ENCODE measurements at regions not wholly inside any gene's neighbourhood (a gene's known extent, or its start where the extent isn't known, plus 50 kb on each side); places are given as distances from the start of the nearest gene placed in this dataset.

DNA sequence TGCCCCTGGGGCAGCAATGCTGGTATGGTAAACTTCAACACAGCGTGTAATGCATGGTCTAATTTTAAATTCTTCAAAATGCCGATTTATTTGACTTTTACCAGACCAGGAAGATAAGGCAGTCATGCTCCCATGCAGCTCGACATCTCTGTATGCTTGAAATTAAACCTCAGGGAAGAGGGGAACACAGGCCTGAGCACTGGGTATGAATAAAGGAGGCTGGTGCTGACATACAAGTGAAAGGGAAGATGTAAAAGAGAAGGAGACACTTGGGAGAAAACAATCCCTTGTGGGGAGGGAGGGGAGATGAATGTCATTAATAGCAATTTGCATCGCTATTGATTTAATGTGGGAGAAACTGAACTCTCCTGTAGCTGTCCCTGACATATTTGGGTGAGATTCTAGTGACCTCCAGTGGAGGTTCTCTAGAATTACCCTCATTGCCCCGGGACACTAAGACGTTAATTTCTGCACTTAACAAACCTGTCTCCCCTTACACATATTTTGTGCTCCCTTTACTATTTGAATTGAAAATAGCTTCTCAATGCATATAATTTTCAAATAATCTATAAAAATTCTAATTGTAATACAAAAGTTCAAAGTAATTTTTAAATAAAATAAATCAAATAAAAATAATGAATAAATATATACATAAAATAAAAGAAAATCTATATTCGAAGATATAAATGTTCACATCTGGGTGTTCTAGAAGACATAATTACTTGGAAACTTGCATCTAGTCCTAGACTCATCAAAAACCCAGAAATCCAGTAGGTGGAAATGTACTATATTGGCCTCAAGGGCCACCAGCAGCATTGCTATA lies 283.1 kb downstream of the LMX1A start:
- DNase-seq: peak; percentile 48

DNA sequence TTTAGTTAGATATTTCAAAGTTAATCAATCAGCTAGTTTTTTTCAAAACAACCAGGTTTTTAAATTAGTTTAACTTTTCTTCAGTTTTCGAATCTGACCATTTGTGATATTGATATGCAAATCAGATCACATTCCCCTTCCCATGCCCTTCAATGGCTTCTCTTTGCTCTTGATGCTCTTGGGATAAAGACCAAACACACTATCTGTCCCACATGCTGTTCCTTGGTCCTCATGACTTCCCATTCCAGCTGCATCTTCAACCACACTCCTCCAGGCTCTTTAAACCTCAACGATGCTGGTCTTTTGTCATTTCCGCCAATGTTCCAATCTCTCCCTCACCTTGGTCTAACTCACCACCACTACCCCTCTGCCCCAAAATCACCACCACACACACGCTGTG lies 285.8 kb downstream of the LMX1A start:
- DNase-seq: no peak

DNA sequence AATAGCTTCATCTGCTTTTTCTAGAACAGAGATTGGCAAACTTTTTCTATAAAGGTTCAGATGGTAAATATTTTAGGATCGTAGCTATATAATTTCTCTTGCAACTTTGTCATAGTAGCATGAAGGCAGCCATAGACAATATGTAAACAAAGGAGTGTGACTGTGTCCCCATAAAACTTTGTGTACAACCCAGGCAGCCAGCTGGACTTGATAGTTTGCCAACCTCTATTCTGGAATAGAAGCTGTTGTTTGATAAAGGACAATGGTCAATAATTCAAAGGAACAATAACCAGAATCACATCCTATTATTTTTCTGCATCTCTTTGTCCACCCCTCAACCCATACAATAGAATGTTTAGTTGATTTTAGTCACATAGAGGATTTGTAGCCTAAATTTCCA lies 286.7 kb downstream of the LMX1A start:
- DNase-seq: no peak

DNA sequence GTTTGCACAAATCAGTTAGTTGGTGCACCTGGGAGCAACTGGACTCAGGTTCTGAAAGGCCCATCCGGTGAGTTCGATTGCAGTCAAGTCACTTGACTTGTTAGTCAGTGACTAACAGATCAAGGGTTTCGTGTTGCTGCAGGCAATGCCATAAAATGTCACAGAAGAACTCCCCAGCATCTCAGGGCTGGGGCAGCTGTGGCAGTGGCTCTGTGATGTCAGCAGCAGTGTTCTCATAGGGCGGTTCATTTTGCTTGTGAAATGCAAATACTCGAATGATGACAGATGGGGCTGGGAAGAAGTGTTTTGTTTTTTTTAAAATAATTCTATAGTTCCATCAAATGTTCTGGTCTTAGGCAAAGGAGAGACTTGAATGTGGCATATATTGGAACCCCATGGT lies 287.8 kb downstream of the LMX1A start:
- peak; percentile 1 for DNase-seq

DNA sequence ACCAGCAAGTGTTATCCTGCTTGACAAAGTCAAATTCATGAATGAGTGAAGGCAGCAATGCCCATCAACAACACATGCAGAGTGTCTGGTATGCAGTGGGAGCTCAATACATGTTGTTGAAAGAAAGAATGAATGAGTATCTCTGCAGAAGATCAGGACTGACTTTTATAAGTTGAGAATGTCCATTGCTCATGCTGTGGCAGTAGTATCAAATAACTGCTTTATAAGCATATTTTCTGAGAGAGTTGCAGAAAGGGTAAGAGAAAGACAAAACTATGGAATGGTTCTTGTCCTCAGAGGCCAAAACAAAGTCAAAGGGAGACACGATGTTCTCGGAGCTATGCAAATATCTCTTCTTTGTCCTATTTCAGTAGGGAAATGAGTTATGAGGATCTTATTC lies 288.7 kb downstream of the LMX1A start:
- no peak for DNase-seq

DNA sequence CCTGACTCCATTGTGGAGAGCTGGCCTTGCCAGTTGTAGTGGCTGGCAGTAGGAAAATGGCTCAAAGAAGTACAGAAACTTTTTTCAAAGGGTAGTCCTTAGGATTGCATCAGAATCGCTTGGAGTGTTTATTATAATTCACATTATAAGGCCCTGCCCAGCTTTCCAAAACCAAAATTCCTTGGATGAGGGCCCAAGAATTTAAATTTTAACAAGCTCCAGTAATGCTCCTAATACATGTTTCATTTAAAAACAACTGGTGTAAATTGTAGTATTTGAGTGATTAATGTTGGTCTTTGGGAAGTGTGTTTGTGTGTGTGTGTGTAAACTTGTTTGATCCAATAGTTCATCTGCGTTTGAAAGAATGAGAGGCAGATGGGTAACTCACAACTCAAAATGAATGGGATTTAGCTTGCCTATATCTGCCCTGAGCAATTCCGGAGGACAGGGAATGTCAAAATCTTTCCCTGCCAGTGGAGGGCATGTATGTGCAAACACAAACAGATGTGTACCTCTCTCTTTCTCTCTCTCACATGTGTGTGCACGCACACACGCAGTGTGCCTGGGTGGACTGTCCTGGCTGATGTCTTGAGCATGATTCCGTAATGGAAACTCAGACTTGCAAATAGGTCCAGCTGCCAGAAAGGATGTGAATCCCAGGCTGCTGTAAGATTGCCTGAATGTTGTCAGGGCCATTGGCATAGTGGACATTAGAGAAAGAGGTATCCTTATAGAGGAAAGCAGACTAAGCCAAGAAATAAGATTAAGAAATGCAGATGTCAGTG lies 293.1 kb downstream of the LMX1A start:
- peak; percentile 53 for DNase-seq

DNA sequence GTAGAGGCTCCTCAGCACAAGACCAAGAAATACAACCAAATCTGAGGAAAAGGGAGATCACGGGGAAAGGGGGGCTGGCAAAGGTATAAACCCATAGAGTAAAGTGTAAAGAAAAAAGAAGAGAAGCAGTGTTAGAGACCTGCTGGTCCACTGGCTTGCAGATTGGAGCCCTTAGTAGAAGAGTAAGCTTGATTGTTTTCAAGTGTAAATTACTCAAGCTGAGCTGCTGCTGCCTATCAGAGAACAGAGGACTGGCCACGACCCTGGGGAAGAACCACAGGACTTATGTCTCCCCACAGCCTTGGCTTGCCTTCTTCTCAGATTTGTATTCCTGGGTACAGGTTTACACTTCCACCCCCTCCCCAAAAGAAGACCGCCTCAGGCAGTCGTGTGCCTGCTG lies 294.2 kb downstream of the LMX1A start:
- DNase-seq: no peak

DNA sequence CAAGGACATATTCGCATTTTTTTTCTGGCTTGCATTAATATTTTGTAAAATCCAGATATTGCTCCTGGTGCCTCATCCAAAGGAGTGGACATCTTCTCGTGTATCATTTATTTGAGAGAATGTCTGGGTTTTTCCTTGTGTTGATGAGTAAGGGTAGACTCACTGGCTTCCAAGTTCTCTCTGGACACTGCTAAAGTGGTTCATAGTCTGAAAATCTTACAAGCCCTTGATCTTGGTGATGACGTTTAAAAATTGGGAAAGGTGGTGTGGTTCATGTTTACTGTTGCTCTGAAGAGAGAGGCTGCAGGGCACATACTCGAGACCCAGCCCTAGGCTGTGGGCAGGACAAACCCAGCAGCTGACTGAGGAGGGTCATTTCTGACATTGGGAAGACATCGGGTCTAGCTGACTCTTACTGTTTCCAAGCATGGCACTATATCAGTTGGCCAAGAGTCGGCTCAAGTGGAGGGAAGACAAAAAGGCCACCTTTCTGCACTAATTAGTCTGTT lies 296.2 kb downstream of the LMX1A start:
- peak; percentile 11 for DNase-seq

DNA sequence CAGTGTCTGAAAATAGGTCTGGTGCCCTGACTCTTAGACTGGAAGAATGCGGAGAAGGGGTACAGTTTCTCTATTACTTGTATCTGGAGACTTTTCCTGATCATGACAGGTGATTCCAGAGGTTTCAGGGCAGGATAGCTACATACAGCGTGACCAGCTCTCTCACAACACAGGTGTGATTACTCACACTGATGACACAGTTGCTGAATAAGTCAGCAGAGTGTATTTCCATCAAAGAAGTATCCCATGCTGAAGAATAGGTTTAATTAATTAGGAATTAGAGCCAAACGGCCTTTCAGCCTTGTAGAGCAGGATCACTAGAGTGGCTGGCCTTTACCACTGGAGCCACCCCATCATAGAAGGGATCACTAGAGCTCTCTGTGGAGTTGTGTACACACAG lies 298.6 kb downstream of the LMX1A start:
- DNase-seq: no peak

DNA sequence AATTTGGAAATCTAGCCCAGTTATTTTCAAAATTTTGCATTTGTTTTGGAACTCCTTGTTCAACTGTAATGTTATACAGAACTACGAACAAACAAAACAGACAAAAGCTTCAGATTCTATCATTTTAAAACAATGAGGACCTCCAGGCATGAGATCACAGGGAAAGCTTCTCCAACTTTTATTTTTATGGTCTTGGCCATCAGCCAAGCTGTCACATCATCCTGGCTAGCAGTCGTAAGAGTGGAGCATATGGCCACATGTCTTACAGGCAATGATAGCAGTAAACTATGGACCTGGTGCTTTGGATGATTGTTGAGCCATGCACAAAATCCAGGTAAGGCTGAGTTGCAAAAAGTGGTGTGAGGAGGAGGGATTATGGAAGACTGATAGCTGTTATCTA lies 299.6 kb downstream of the LMX1A start:
- DNase-seq: peak; percentile 3

DNA sequence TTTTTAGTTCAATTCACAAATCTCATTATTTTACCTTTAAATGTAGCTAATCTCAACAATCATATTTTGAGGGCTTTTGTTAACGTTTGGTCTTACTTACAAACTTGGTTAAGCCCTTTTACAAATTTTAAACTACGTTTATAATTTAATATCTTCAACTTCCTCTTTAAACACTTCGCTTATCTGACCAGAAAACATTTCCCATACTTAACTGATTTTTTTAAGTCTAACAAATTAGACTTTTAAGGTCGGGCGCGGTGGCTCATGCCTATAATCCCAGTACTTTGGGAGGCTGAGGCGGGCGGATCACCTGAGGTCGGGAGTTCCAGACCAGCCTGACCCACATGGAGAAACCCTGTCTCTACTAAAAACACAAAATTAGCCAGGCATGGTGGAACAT lies 300.9 kb downstream of the LMX1A start:
- no peak for DNase-seq

DNA sequence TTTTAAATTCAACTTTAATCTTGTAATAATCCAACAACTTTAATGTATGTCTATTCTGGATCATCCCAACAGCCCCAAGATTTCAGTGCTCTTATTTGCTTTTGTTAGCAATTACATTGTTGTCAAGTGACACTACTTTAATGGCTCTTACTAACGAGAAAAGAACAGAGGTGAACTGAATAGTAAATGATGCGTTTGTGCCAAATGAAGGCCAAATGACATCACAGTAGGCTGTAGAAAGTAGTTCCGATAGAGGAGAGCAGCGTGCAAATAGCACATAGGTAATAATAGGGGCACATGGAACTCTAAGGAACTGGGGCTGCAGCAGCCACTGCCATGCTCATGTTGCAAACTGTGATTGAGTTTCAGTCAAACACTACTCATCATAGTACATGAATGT lies 301.9 kb downstream of the LMX1A start:
- no peak for DNase-seq

DNA sequence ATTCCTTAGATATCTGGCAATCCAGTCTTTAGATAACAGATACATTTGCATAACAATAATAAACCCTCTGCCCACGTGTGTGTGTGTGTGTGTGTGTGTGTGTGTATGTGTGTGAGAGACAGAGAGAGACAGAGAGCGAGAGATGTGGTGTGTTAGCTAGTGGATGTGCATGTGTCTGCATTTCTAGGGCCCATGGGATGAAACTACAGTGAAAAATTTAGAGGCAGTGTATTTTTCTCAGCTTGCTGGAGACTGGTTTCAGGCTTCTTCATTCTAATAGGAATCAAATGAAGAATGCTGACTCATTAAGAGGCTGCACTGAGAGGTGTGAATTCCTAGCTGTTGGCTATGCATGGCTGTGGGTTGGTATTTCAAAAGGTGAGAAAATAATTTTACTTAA lies 303.2 kb downstream of the LMX1A start:
- DNase-seq: no peak

DNA sequence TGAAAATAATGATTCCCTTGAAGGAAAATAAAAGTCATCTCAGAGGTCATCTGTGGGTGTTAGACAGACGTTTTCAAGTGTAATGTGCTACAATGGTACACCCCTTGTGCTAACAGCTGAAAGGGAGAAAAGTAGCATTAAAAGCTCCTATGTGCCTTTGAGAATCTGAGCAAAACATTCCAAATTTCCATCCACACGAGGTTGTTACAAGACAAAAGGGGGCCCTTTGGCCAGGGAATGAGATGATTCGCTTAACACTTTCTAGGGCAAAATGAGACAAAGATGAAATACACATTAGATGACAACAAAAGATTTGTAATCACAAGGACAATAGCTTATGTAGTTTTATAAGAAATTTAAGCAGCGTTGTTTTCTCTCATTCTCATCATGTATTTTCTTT lies 303.6 kb downstream of the LMX1A start:
- no peak for DNase-seq

DNA sequence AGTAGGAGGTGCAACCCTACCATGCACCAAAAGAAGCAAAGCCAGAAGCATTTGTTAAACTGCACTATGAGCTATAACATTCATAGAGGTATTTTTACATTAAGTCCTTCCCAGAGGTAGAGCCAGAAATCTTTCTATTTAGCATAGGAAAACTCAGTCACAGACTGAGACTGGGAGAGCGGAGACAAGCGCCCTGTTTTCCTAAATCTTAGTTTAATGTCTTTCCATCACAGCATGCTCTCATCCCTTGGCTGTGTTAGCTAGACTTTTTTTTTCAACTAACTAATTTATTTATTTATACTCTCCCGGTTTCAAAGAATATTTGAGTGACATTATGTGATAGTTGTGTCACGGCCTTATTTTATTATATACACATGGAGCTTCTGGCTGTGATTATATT lies 304.1 kb downstream of the LMX1A start:
- DNase-seq: no peak

DNA sequence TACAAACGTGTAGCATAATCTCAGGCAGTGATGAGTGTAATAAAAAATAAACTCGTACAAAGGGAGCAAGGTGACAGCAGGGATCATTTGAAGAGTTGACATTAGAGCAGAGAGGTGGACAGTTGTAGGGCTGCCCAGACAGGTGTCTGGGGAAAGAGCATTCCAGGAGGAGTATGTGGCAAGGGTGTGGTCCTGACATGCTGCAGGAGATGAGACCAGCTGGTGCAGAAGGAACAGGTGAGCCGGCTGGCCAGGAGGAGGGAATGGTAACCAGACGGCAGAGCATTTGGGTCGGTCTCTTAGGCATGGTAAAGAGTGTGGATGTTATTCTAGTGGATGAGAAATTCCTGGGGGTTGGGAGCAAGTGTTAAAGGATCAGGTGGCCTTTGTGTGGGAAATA lies 306.3 kb downstream of the LMX1A start:
- no peak for DNase-seq

DNA sequence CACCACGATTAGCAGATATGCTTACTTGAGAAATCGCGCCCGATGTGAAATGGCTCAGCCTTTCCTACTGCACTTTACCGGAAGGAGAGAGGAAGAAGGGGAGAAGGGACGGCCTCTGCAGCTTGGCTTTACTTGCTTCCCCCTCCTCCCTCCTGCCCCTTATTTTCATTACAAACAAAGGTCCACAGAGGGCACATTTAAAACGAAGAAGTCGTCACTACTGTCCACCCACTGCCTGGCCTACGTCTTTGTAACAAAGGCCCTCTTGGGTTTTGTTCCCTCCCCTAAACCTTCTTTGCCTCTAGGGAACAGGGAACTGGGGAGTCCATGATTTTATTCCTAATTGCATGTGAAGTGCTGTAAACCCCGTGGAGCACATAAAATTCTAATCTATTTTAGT lies 308.5 kb downstream of the LMX1A start:
- DNase-seq: no peak

DNA sequence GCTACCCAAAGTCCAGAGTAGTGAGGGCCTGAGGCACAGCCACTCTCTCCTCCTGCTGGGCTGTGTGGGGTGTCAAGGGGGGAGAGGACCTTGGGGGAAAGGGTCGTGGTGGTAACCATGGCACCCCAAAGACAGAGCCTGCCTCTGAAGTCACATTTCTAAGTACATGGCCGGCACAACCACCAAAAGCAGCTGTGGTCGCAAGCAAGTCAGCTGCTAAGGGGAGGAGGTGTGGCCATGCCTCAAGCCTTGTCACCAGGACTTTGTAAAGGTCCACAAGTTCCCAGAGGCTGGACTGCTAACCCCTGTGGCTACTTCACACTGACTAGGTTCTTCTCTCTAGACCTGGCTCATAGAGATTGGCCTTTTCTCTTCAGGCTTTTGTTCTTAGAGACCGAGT lies 310.6 kb downstream of the LMX1A start:
- DNase-seq: no peak

DNA sequence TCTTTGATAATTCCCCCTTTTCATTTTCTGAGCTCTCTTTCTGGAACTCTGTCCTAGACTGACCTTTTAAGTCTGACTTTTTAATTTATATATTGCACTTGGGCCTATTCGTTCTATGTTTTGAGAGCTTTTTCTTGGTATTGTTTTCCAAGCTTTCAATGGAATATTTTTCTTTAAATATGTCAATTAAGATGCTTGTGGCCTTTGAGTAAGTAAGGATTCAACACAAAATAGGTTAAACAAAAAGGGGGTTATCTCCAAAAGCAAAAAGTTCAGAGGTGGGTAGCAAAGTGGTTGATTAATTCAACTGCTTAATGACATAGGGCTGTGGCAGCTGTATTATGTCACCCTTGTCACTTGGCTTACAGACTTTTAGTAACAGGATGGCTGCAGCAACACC lies 315.9 kb downstream of the LMX1A start:
- DNase-seq: no peak

DNA sequence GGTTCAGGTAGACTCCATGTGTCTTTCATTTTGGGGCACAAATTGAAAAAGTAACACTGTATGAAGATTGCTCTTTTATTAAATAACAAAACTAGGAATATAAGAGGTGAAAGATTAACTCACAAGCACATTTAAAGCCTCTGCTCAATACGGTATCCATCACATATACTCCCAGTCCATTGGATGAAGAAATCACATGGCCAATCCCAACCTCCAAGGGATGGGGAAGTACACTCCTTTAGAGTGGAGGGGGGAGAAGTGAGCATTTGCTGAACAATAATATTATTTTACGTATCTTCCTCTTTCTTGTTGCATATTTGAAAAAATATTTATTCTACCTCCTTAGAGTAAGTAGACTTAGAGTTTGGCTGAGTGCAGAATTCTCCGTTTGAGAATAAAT lies 316.5 kb downstream of the LMX1A start:
- DNase-seq: no peak

DNA sequence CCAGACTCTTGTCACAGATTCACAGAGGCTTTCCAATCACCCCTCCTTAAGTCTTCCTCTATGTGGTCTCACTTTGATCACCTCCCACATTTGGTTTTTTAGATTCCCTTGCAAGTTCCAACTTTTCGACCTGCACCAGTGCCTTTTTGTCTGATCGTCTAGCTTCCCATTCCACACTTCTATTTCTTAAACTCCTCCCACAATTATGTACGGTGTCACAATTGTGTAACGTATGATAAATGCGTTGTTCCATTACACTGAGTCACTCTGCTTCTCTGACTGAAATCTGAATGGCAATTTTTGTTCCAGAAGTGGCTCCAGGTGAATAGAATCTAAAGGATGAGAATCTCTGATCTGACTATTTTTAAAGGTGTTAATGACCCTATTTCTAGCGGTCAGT lies 320.1 kb downstream of the LMX1A start:
- no peak for DNase-seq

DNA sequence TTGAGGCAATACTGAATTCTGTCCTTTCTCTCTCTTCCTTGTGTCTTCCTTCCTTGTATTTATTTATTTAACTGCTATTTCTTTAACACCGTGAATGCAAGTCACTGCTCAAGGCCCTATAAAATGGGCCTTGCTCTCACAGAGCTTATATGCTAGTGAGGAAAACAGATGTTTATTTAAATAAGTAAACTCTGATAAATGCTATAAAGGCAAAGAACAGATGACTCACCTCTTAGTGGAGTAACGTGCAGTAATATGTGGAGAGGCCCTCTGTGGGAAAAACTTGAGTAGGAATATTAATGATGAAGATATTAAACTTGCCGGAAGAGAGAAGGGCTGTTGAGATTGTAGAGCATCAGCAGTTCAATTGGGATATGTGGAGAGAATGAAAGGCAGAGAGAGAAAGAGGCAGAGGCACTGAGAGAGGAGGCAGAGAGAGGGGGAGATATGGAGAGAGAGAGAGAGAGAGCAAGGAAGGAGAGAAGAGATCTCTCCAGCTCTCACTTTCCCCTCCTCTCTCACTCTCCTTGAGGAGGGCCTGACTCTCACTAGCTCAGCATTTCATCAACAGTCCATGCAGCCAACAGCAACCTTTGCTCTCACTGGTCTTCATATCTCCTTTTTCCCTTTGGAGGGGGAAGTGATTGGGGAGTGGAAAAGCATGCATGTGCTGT lies 322.2 kb downstream of the LMX1A start:
- no peak for DNase-seq

DNA sequence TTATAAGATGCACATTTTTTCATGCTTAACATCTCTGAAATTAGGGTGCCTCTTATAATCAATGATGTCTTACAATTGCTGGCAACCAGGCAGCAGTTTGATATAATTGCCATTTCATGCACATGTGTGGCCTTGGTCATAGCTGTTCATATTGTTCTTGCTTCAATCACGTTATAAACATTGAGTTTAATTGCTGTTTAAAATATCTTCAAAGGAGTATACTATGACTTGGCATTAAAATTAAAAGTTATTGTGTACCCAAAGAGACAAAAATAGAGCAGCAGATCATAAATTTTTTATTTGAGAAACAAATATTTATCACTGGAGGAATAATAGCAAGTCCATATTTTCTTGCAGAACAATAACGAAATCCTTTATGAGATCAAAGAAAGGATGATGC lies 325.5 kb downstream of the LMX1A start:
- no peak for DNase-seq

DNA sequence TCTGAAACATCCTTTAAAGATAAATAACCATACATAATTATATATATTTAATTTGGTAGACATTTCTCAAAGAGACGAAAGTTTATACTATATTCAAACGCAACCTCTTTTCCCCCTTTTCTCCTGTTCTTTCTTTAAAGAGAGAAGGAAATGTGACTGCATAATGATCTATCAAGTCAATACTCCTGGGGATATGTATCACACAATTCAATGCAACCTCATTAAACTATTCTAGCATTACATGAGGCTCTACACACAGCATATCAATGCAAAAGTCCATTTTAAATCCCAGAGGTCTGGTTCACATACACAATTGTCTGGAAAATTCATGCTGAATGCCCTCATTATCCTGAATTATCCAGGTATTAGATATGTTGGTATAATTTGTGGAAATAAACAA lies 330.7 kb downstream of the LMX1A start:
- no peak for DNase-seq

All from fibroblast of skin of right biceps (primary cell).